ENCODE measurements at regions not wholly inside any gene's neighbourhood (a gene's known extent, or its start where the extent isn't known, plus 50 kb on each side); places are given as distances from the start of the nearest gene placed in this dataset.
A peak's percentile ranks its signal among the peaks of the same experiment; 100 is the strongest.

DNA sequence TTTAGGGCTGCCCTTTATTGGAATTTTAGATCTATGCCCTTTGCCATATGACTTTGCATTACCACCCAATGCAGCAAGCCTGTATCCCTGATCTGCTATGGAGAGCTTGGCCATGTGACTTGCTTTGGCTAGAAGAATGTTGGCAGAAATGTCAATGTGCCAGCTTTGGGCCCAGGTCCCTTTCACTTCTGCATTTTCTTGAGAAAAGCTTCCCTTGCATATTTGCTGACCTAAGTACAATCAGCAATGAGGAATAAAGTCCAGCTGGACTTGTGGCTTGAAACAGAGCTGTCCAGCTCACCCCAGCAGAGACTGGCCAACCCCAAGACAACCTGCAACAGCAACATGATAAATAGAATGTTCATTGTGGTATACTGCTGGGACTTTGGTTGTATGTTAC lies 135.9 kb downstream of the PAH start:
- H3K9me3 Mint-ChIP-seq (ENCODE audit: low read depth): no peaks in the 10 kb centered on the region
- peaks cover 3% of the 10 kb centered on the region for H3K27me3 Mint-ChIP-seq
- H3K27ac Mint-ChIP-seq: no peak overlapping the region
- H3K4me1 Mint-ChIP-seq (ENCODE audit: low read depth): no peaks in the 10 kb centered on the region
- H3K4me3 Mint-ChIP-seq (ENCODE audit: low read depth): no peak overlapping the region
- DNase-seq (ENCODE audit: low spot score, unreplicated experiment): no peak
- TF ChIP-seq, protein P1, sequence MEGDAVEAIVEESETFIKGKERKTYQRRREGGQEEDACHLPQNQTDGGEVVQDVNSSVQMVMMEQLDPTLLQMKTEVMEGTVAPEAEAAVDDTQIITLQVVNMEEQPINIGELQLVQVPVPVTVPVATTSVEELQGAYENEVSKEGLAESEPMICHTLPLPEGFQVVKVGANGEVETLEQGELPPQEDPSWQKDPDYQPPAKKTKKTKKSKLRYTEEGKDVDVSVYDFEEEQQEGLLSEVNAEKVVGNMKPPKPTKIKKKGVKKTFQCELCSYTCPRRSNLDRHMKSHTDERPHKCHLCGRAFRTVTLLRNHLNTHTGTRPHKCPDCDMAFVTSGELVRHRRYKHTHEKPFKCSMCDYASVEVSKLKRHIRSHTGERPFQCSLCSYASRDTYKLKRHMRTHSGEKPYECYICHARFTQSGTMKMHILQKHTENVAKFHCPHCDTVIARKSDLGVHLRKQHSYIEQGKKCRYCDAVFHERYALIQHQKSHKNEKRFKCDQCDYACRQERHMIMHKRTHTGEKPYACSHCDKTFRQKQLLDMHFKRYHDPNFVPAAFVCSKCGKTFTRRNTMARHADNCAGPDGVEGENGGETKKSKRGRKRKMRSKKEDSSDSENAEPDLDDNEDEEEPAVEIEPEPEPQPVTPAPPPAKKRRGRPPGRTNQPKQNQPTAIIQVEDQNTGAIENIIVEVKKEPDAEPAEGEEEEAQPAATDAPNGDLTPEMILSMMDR (IDR thresholded peaks at IDR 0.05; ENCODE audit: unreplicated experiment): no peak
- no peaks in the 10 kb centered on the region for H3K36me3 Mint-ChIP-seq (ENCODE audit: insufficient read depth)

DNA sequence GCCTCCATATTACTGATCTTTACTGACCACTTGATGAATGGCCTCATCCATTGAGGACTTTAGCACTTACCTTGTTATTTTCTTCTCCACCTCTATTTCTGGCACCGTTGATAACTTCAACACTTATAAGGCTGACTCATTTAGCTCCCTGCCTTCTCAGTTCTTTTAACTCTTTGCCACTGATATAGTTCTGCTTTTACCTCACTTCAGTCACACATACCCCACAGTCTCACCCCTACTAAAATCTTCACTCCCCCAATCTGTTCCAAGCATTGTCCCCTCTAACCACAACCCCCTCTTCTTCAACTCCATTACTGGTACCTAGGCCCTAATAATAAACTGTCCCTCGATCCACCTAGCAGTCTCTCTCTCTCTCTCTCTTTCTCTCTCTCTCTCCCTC lies 141.0 kb downstream of the PAH start:
- TF ChIP-seq, protein P1 (IDR thresholded peaks at IDR 0.05; ENCODE audit: unreplicated experiment): no peak
- no peak for DNase-seq (ENCODE audit: low spot score, unreplicated experiment)
- Mint-ChIP-seq H3K27me3 (peaks cover 17% of the 10 kb centered on the region), H3K27ac (no peak overlapping the region), H3K36me3 (ENCODE audit: insufficient read depth) (no peaks in the 10 kb centered on the region), H3K9me3 (ENCODE audit: low read depth) (no peaks in the 10 kb centered on the region), H3K4me3 (ENCODE audit: low read depth) (no peak overlapping the region), H3K4me1 (ENCODE audit: low read depth) (no peaks in the 10 kb centered on the region)

DNA sequence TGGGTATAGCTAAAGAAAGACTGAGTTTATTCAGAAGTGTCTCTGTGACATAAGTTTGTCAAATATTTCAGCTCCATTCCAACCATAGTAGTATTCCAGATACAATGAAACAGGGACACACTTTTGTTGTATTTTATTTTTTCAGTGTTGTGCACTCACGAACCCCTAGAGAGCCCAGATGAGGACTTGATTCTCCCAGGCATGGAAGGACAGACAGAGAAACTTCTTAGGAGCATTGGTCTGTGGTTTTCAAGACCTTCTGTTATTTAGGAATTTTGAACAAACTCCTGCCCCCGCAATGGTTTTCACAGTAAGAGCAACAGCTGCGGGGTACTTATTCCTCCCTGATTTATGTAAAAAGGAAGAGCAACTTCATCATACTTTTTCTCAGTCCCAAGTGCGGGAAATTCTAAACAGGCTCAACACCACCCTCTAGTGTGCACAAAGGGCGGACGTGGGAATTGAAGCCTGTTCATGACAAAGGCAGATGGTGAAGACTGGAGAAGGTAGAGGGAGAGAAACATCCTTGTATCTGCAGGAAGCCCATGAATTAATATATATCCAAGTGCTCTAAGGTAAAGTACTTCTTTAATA lies 147.6 kb downstream of the PAH start:
- peak; percentile 40 for DNase-seq (ENCODE audit: low spot score, unreplicated experiment)
- H3K9me3 Mint-ChIP-seq (ENCODE audit: low read depth): no peaks in the 10 kb centered on the region
- TF ChIP-seq, protein P1 (IDR thresholded peaks at IDR 0.05; ENCODE audit: unreplicated experiment): peak; percentile 78

DNA sequence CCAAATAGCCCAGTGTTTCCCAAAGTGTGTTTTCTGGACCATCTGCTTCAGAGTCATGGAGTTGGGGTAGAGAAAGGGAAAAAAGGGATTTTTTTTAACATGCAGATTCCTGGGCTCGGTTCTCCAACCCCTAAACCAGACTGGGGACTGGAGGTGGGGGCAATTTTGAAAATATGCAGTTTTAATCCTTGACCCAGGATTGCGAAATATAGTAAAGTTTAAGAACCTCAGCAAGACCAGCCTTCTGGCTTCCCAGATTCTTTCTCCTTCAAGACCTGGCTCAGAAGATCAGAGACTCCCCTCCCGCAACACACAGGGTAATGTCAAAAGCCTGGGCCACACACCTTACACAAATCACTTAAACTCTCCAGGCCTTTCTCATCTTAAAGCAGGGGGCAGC lies 150.1 kb downstream of the PAH start:
- DNase-seq (ENCODE audit: low spot score, unreplicated experiment): no peak
- H3K27ac Mint-ChIP-seq: no peak overlapping the region
- H3K4me1 Mint-ChIP-seq (ENCODE audit: low read depth): peaks cover 11% of the 10 kb centered on the region
- H3K36me3 Mint-ChIP-seq (ENCODE audit: insufficient read depth): no peaks in the 10 kb centered on the region
- no peaks in the 10 kb centered on the region for H3K9me3 Mint-ChIP-seq (ENCODE audit: low read depth)
- H3K4me3 Mint-ChIP-seq (ENCODE audit: low read depth): no peak overlapping the region
- peaks cover 32% of the 10 kb centered on the region for H3K27me3 Mint-ChIP-seq
- TF ChIP-seq, protein P1 (IDR thresholded peaks at IDR 0.05; ENCODE audit: unreplicated experiment): no peak

More for the DNA sequence above, 147.6 kb downstream of the PAH start:
- no peaks in the 10 kb centered on the region for H3K36me3 Mint-ChIP-seq (ENCODE audit: insufficient read depth)
- no peaks in the 10 kb centered on the region for H3K4me1 Mint-ChIP-seq (ENCODE audit: low read depth)
- H3K4me3 Mint-ChIP-seq (ENCODE audit: low read depth): no peak overlapping the region
- no peak overlapping the region for H3K27ac Mint-ChIP-seq
- H3K27me3 Mint-ChIP-seq: peaks cover 38% of the 10 kb centered on the region

DNA sequence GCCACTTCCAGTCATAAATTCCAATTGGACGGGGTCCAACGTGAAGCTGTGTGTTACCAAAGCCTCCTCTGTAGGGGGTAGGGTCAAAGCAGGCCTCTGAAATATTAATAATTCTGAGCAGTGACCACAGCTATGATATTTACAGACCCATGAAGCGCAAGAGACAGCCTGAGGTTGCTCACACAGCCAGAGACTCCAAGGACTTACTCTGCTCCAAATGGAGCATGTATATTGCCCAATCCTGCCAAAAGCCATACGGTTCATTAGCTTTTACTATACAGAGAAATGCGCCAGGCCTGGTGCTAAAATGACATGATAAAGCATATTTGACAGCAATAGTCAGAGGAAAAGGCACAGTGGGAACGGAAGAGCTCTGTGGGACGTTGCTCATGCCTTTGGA lies 151.3 kb downstream of the PAH start:
- peaks cover 21% of the 10 kb centered on the region for H3K4me1 Mint-ChIP-seq (ENCODE audit: low read depth)
- no peak overlapping the region for H3K4me3 Mint-ChIP-seq (ENCODE audit: low read depth)
- no peak overlapping the region for H3K27ac Mint-ChIP-seq
- DNase-seq (ENCODE audit: low spot score, unreplicated experiment): no peak
- peaks cover 22% of the 10 kb centered on the region for H3K27me3 Mint-ChIP-seq
- no peaks in the 10 kb centered on the region for H3K9me3 Mint-ChIP-seq (ENCODE audit: low read depth)
- TF ChIP-seq, protein P1 (IDR thresholded peaks at IDR 0.05; ENCODE audit: unreplicated experiment): no peak
- no peaks in the 10 kb centered on the region for H3K36me3 Mint-ChIP-seq (ENCODE audit: insufficient read depth)

Measured in progenitor cell of endocrine pancreas (in vitro differentiated cells).